Activated naive CD4-positive, alpha-beta T cell (primary cell): ENCODE measurements at regions not wholly inside any gene's neighbourhood (a gene's known extent, or its start where the extent isn't known, plus 50 kb on each side); places are given as distances from the start of the nearest gene placed in this dataset.
"Not testable (repeated sequence)": the region's sequence is repeated elsewhere in the genome, so short reads cannot be mapped to it uniquely, and the experiment has no call there.

ENCODE experiments used
- DNase-seq, 4 experiments: peaks; one replicate each; lab custom pipeline; 2025; lab: John Stamatoyannopoulos, UW

- DNase-seq, result no peak
Measured at GRCh38 chr12:126447346-126447745, 1382.1 kb downstream of the AACS start.

DNA sequence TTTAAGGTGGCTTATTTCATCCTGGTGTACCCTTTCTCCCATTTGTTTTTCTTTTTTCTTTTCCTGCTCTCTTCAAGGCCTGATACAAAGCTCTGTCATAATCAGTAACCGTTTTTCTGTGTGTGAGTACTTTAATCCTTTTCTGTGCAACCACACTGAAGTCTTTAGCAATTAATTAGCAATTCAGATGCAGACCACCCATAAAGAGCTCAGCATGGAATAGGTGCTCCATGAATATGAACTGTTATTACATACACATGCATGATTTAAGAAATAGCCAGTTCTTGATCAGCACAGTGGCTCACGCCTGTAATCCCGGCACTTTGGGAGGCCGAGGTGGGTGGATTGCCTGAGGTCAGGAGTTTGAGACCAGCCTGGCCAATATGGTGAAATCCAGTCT lies 1386.6 kb downstream of the AACS start:
- no peak for DNase-seq

DNA sequence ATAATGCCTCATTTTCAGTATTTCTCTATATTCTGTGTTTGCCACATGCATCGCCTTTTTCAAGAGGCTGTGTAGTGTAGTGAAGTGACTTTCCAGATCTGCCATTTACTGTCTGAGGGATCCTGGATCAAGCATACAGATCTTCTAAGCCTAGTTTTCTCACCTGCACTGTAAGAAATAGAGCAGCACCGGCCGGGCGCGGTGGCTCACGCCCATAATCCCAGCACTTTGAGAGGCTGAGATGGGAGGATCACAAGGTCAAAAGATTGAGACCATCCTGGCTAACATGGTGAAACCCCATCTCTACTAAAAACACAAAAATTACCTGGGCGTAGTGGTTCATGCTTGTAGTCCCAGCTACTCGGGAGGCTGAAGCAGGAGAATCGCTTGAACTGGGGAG lies 1387.5 kb downstream of the AACS start:
- DNase-seq, result not testable (repeated sequence)

DNA sequence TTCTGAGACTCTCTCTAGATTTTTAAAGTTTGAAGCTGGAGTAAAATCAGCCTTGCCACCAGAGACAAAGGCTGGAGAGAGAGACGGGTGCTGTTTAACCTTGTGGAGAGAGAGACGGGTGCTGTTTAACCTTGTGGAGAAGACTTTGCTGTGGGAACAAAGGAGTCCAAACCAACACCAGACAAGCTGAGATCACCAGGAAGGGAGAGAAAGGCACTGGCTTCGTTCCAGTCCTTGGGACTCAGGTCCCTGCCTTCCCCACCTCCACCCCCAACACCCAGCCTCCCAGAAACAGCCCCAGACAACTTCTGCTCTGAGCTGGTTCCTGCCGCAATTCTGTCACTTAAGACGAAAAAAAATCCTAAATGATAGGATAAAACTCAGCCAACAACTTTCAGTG lies 1389.3 kb downstream of the AACS start:
- DNase-seq, result no peak

DNA sequence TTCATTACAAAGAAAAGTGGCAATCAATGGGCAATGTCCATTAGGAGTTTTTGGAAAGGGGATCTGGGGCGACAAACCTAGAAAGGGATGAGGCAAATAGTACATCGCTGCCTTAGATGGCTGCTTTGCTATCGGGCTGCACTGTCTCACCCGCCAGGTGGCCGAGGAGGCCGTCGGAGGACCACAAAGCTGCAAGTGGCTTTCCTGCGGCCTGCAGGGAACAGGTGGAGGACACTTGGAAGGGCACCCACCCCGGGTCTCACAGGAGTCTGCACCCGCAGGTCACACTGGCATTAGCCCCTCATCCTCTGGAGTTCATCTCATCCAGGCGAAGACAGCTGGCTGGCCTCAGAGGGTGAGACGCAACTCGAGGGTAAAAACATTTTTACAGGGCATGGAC lies 1392.5 kb downstream of the AACS start:
- no peak for DNase-seq

DNA sequence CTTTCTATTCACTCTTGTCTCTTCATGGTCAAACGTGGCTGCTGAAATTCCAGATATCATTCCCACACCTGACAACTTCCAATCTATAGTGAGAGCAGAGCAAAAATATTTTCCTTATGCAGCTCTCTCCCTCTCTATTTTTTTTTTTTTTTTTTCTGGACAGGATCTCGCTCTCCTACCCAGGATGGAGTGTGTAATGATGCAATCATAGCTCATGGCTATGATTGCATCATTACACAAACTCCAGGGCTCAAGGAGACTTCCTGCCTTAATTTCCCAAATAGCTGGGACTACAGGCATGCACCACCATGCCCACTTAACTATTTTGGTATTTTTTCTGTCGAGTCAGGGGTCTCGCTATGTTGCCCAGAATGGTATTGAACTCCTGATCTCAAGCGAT lies 1398.9 kb downstream of the AACS start:
- DNase-seq, result no peak

GRCh38 chr12:126469211-126469610 lies 1404.0 kb downstream of the AACS start:
- DNase-seq, result no peak

DNA sequence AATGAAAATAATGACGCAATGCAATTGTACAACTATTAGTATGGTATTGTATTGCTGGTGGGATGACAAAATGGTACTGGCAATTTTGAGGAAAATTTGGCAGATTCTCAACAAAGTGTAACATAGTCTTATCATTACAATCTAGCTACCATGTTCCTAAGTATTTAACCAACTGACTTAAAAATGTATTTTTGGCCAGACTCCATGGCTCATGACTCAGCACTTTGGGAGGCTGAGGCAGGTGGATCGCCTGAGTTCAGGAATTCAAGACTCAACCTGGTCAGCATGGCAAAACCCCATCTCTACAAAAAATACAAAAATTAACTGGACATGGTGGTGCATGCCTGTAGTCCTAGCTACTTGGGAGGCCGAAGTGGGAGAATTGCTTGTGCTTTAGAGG lies 1409.5 kb downstream of the AACS start:
- no peak for DNase-seq

DNA sequence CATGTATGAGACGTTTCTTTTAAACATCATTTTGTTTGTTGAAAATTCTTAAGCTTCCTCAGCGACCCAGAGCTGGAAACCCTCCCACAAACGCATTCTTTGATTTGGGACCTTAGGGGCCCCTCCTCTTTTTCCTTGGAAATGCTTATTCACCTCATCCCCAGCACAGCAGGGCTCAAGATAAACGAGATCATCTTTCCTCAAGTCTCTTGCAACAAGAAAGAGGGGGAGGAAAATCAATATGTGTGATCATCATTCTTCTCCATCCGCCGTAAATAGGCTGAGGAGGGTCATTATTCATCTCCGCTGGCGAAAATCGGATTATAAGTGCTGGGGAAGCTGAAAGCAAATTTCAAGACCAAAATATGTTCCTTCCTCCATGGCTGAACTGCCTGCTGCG lies 1415.2 kb downstream of the AACS start:
- no peak for DNase-seq

DNA sequence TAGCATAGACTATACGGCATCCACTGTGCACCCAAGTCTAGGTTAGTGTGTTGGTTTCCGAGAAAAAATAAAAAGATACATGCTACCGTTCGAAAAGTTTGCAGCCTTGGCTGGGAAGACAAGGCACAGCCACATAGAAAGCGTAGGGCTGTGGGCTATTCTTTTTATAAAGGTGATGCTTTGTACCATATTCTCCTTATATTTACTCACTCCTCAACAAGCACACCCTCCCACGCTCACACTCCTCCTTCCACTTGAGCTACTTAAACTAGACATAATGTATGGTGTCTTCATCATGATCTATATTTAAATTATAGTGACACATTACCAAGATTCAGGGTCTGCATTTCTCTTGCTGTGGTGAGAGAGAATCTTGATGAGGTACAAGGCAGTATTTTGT lies 1416.5 kb downstream of the AACS start:
- DNase-seq, result no peak

DNA sequence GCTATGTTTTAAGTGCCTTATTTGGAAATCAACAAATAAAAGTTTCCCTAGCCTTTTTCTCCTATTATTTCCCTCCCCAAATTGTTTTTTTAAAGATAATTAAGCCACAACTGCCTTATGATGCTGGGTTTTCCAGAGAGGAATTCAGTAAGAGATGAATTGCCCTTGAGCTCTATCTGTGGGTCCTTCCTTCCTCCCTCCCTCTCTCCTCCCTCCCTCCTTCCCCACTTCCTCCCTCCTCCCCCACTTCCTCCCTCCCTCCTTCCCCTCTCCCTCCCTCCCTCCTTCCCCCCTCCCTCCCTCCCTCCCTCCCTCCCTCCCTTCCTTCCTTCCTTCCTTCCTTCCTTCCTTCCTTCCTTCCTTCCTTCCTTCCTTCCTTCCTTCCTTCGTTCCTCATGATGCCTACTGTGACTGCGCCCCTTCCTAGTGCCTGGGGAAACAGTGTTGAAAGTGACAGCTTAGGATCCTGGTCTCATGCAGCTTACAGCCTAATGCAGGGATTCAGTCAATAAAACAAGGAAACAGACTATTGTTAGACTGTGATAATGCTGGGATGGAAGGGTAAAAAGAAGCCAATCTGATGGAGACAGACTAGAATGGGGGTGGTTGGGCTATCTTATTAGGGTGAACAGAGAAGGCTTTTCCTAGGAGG lies 1417.1 kb downstream of the AACS start:
- no peak for DNase-seq

- no peak for DNase-seq
Measured at GRCh38 chr12:126483145-126484068, 1418.2 kb downstream of the AACS start.

GRCh38 chr12:126487431-126487980 lies 1422.3 kb downstream of the AACS start:
- DNase-seq, result no peak

DNA sequence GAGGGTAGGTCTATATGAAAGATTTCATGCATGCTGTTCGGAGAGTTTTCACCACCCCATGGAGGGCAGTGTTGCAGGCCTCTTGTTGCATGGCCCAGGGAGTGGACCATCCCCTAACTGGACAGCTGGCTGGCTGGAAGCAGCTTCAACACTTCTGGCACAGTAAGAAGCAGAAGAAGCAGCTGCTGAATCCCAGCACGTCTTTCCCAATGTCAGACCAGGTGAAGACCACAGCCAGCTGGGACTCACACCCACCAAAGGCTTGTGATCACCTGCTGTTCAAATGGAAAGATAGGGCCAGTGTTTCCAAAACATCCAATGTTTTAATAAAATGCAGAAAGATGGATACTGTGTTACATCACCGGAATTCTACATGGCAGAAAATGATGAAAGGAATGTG lies 1423.6 kb downstream of the AACS start:
- no peak for DNase-seq

GRCh38 chr12:126492181-126492580 lies 1426.9 kb downstream of the AACS start:
- no peak for DNase-seq

GRCh38 chr12:126493366-126494108 lies 1428.3 kb downstream of the AACS start:
- DNase-seq, result no peak

DNA sequence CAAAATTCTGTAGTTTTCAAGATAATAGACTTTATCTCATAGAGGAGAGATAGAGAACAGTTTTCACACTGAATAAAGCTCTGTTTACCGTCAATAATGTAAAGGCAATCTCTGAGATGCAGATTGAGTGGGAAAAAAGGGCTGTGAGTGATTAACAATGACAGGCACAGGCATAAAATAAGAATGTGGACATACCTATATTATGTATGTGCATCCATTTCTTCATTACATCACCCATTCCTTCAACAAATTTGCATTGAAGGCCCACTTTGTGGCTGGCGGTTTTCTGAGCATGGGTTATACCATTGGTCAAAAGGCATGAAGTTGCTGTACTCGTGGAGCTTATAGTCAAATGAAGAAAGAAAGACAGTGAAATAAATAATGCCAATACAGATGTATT lies 1431.0 kb downstream of the AACS start:
- DNase-seq, result no peak

DNA sequence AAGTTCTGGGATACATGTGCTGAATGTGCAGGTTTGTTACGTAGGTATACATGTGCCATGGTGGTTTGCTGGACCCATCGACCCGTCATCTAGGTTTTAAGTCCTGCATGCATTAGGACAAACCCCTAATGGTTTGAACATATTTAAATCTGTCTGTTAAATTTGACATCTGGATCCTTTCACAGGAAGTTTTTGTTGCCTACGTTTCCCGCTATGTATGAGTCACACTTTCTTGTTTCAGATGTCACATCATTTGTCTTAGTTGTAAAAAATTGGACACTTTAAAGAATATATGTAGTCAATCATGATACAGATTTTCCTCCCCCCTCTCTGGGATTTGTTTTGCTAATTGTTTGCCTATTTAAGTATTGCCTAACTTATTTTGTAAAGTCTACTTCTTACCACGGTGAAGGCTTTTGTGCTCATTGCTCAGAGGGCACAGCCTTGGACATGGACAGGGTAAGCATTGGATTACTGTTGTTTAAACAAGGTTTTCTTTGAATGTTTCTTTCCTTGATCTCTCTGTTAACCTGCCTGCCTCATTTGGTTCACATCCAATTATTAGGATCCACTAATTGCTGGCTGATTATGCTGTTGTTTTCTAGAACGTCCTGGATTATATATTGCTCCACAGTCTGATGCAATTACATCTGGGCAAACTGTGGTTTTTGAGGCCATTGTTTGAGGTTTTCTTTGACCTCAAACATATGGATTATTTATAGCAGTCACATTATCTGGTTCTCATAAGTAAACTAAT lies 1441.4 kb downstream of the AACS start:
- no peak for DNase-seq

- no peak for DNase-seq
Measured at GRCh38 chr12:126507231-126507630, 1442.0 kb downstream of the AACS start.

GRCh38 chr12:126509572-126509971 lies 1444.3 kb downstream of the AACS start:
- DNase-seq, result no peak

GRCh38 chr12:126510630-126511029 lies 1445.4 kb downstream of the AACS start:
- DNase-seq, result no peak
